Central memory CD4-positive, alpha-beta T cell (primary cell): ENCODE measurements at regions not wholly inside any gene's neighbourhood (a gene's known extent, or its start where the extent isn't known, plus 50 kb on each side); places are given as distances from the start of the nearest gene placed in this dataset.

Experiments used
- DNase-seq: peaks from one replicate; pipeline ENCODE4 v3.0.0; 2022

GRCh38 chr3:17938313-17938712 lies 195.9 kb upstream of the TBC1D5 start:
- no peak for DNase-seq

DNA sequence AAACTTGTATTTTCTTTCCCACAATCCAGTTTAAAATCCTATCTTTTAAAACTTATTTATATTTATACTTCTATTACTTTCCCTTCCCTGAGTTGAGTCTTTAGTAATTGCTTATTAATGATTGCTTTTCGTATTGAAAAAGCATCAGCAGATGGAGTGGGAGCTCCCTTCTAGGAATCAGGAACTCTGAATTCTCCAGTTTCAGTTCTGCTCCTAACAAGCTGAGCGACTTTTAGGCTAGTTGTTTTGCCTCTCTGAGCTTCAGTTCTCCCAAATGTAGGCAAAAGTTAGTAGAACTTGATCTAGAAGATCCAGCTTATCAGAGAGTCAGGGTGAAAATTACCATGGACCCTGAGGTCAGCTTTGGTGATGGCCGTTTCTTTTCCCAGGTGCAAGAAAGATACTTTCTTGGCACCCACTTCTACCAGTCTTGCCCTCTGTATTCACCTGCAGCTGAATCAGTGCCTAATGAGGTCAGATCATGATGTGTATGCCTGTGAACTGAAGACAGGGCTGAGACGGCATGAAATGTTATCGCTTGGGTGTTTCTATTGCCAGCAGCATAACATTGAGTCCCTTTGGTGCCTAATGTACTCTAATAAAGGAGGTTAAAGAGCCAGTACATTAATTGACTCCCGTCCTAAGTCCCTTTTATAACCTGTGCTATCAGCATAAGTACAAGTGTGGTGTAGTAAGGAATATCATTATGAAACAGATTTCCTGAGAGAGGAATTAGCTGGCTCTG lies 194.5 kb upstream of the TBC1D5 start:
- no peak for DNase-seq

DNA sequence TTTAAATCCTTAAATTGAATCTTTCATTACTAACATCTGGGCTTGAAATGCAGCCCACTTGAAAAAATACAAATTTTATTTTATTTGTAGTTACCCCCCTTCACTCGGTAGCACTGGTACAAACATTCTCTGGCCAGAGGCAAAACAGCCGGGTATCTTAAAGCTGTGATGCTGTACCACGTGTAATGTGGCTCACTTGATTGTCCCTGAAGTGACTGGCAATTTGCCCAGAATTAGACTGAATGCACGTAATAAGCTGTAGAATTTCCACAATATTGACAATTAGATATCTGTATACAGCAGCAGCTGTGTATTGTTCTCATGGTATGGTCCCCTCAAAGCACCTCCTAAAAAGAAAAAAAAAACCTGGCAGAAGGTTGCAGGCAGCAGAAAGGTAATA lies 192.8 kb upstream of the TBC1D5 start:
- DNase-seq = no peak

GRCh38 chr3:17932136-17932771 lies 189.8 kb upstream of the TBC1D5 start:
- no peak for DNase-seq

- DNase-seq = no peak
Observed at GRCh38 chr3:17931131-17931530, 188.7 kb upstream of the TBC1D5 start.

DNA sequence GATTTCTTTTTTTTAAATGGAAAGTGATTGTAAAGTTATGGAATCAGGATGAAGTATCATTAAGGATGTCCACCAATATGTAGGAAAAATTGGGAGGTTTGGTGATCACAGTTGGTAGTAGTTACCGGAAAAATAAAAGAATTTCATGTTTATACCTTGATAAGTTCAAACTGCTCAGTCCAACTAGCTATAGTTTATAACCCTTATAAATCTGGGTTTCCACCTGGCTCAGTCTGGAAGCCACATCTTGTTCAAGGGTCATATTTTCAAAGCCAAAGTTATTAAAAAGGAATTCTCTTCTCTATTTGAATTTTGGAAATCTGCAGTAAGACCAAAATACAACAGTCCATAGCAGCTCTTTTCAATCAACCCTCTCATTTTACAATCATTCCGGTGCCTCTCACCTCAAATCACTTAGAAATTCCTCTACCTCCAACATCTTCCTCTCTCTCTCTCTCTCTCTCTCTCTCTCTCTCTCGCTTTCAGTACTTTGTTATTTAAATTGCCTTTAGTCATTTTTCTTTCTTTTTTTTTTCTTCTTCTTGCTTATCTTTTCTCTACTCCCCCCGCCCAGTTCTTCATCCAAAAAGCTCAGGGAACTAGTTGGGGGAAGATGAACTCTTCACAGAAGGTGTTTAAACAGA lies 186.2 kb upstream of the TBC1D5 start:
- DNase-seq = no peak

GRCh38 chr3:17927036-17927435 lies 184.6 kb upstream of the TBC1D5 start:
- DNase-seq = no peak

- DNase-seq = no peak
Observed at GRCh38 chr3:17915341-17915740, 172.9 kb upstream of the TBC1D5 start.

DNA sequence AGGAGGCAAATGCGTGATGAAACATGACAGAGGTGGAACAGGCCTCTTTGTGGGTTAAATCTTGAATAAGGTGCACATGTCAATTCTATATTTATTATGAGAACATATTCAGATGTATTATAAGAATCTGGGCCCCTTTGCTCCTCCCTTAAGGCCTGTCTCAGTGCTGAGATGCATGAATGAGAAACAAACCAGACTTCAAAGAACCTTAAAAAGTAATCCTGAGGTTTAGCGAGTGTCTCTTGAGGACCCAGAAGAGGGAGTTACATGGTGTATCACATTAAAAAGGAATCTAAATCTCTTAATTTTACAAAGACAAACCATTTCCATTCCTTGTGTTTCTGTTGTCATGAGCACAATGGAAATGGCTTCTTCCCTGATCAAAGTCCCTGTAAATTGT lies 170.9 kb upstream of the TBC1D5 start:
- no peak for DNase-seq

- no peak for DNase-seq
Observed at GRCh38 chr3:17911986-17912760, 169.7 kb upstream of the TBC1D5 start.

GRCh38 chr3:17910922-17911321 lies 168.5 kb upstream of the TBC1D5 start:
- DNase-seq = no peak

DNA sequence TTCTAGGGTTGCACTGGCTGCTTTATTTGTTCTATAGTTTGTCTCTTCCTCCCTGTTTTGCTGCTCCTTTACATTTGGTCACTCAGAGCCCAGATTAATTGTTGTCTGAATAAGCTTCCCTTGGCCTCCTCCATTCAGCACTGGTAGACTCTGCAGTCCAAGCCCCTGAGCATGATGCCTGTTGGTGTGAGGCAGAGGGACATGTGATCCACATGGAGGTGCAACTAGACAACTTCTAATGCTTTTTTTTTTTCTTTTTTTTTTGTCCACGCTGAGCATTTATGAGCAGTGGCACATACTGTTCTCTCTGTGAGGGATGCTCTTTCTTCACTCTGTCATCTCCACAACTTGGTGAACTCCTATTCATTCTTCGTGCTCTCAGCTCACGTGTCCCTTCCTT lies 167.3 kb upstream of the TBC1D5 start:
- DNase-seq = no peak

DNA sequence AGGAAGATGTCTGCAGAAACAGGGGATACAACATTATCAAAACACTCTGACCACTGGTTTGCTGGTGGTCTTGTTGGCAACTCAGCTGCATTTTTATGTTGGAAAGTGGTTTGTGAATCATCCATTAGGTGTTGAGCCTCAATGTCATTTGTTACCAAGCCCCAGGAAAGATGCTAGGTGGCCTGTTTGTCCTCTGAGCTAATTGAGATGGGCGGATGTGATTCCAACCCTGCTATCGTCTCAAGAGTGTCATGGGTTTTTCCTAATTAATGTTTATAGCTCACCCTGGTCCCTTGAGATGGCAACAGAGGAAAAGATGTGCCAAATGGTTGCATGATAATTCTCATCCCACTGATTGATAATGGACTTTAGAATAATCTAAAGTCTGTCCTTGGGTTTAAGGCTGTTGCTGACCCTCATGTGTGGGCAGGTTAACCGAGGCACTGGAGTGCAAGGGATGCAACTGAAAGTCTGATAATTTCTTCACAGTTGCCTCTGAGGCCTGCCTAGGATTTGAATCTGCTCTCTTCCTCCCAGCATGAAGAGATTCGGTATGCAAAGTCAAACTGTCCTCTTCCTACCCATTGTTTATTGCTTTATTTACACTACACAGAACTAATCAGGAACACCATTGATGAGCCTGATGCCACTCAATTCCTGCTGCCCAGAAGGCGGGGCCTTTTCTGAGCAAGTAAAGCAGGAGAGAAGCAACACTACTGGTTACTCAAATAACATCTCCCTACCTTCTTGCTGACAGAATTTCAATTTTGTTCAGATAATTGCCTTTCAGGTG lies 166.2 kb upstream of the TBC1D5 start:
- DNase-seq = no peak

GRCh38 chr3:17905996-17906395 lies 163.6 kb upstream of the TBC1D5 start:
- no peak for DNase-seq

DNA sequence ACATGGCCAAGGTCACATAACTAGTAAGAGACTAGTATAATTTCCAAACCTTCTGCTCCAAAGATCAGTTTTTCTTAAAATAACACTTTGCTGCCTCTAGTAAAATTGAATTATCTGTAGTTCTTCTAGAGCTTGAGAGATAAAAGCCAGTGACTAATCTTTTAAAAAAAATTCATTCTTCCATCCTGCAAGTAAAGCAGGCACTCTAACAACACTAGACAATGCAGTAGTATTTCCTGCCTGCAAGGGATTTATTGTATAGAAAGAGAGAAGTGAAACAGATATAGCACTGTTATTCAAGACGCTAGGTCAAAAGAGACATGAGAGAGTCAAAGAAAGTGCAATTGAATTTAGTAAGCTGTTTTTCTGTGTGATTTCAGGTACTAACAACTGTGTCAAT lies 159.5 kb upstream of the TBC1D5 start:
- DNase-seq = no peak

DNA sequence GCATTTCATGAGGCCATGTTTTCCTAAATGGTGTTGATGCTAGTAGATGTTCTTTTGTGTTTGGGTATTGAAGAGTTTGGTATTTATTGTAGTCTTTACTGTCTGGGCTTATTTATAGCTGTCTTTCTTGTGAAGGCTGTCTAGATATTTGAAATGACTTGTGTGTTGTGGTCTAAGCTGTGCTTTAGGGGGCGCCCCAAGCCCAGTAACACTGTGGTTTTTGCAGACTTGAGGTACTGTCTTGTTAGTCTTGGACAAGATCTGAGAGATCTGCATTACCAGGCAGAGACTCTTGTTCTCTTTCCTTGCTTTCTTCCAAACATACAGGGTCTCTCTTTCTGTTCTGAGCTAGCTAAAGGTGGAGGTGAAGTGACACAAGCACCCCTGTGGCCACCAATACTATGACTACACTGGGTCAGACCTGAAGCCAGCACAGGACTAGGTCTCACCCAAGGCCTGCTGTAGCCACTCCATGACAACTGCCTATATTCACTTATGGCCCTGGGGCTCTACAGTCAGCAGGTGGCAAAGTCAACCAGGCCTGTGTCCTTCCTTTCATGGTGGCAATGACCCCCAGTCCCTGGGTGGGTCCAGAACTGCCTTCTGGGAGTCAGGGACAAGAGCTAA lies 152.1 kb upstream of the TBC1D5 start:
- no peak for DNase-seq

DNA sequence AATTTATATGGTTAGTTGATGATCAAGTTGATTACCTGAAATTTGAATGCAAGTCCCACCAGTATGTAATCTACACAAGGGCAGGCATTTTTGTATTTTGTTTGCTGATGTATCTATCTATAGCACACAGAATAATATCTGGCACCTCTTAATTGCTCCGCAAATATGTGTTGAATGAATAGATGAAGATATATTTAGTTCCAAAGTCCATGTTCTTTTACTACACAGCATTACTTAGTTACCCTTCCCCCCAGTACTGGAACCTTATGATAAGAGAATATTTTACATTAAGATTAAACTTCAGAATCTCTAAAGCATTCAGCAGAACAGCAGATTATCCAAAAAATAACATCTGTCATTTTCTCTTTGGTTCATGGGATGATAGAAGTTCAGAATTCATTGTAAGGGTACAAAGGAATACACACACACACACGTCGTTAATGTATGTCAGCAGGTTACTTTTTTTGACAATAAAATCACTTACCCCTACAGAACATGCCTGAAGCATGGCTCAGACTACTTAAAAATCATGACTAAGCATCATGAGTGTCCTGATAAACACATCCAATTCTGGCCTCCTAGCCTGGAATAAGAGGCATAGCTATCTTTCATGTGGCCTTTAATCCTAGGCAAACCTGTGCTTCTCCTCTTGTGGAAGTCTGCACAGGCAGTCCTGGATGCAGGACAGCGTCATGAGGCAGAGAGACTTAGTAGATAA lies 148.9 kb upstream of the TBC1D5 start:
- DNase-seq = no peak

DNA sequence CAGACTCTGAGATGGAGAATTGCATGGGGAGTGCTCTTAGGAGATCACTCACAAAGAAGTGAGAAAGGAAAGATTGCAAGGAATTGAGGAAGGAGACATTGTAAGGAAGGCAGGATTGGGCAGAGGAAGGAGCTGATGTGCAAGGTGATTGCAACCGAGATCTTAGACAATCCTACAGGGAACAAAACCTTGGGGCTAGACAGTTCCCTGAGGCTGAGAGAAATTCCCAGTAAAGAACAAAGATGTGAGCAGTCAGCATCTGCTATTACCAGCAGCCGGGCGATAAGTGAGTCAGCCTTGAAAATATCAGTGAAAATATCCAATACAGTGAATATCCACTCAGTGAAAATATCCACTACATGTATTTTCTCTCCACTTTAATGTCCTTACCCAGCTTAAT lies 143.6 kb upstream of the TBC1D5 start:
- DNase-seq = no peak

GRCh38 chr3:17882981-17883380 lies 140.6 kb upstream of the TBC1D5 start:
- DNase-seq = no peak

DNA sequence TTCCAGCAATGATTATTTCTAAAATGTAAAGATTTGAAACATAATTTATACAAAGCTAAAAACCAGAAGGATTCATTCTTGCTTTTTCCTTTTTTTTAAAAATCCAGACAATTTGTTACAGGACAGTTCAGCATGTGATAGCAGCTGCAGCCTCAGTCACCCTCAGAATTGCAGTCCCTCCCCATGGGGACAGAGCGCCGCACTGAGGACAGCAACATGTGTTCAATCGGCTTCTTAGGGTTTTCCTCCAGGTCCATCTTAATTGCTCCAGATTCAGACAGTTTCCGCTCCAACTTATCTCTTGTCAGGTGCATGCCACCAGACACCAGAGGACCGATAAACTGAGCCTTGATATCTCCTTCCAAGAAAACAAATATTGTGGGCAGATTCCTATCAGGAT lies 134.9 kb upstream of the TBC1D5 start:
- DNase-seq = no peak

DNA sequence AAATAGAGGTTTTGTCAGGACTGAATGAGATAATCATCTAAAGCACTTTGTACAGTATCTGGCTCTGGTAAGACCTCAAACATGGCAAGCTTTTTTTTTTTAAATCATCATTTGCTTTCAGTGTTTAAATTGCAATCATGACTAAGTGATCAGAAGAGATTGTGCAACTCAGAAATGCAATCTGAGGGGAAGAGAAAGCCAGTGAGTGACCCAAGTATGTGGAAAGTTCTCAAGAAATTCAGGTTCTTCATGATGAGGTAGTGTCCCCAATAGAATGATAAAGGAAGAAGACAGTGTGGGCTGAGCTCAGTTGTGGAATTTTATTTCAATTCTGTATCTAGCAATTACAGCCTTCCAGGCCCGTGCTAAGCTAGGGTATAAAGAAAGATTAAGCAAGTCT lies 132.2 kb upstream of the TBC1D5 start:
- DNase-seq = no peak
